Esophagus muscularis mucosa (tissue), 4 donors: ENCODE measurements at regions not wholly inside any gene's neighbourhood (a gene's known extent, or its start where the extent isn't known, plus 50 kb on each side); places are given as distances from the start of the nearest gene placed in this dataset.

Experiments used
- DNase-seq: peaks from one replicate; pipeline ENCODE4 v3.0.0-alpha.2; 2017; ENCODE audit errors: extremely low spot score
- H3K27ac ChIP-seq, 4 donors: fragments of 200-600 bp; sonication (generic); replicated peaks in 1 of 4; 1 replicate in 3 of 4; 2 replicates in 1 of 4; pipeline ENCODE4 v1.5.1; 2016 to 2019; ENCODE audit warnings: mild to moderate bottlenecking in 1 of 4
- H3K27me3 ChIP-seq, 4 donors: fragments of 200-600 bp; sonication (generic); one replicate each; pipeline versions ENCODE4 v1.5.1 to v1.6.0; 2016 to 2019
- H3K36me3 ChIP-seq, 4 donors: fragments of 200-600 bp; sonication (generic); one replicate each; pipeline ENCODE4 v1.5.1; 2016 to 2019
- H3K4me1 ChIP-seq, 4 donors: fragments of 200-600 bp; sonication (generic); one replicate each; pipeline ENCODE4 v1.5.1; 2016 to 2019
- H3K4me3 ChIP-seq, 4 donors: fragments of 200-600 bp; sonication (generic); 1 replicate in 2 of 4; 2 replicates in 2 of 4; pipeline ENCODE4 v1.5.1; 2016 to 2019; ENCODE audit warnings: mild to moderate bottlenecking in 4 of 4, moderate library complexity in 1 of 4
- H3K9me3 ChIP-seq, 4 donors: fragments of 200-600 bp; sonication (generic); 1 replicate in 3 of 4; 2 replicates in 1 of 4; pipeline ENCODE4 v1.5.1; 2016 to 2019
- EP300 ChIP-seq: sonication (generic); formaldehyde crosslinking; IDR thresholded peaks from one replicate; pipeline ENCODE4 v1.6.1; 2017; ENCODE audit warnings: antibody characterized with exemption
- POLR2A ChIP-seq: fragments of 450-650 bp; IDR thresholded peaks from one replicate; pipeline ENCODE4 v1.6.1; 2017; ENCODE audit warnings: antibody characterized with exemption, moderate library complexity, mild to moderate bottlenecking, low read depth
- POLR2AphosphoS5 ChIP-seq, 2 donors: sonication (generic); formaldehyde crosslinking; IDR thresholded peaks; one replicate each; pipeline ENCODE4 v1.6.1; 2017; ENCODE audit warnings: antibody characterized with exemption in 2 of 2
- WGBS: methylation state at CpG from one replicate; pipeline ENCODE4 v1.1.5; 2018; 5-methylcytosine and 5-hydroxymethylcytosine counted together
- intact Hi-C: fragments of 100-400 bp; cut with DNase I; formaldehyde crosslinking; loops from one replicate; pipeline ENCODE4 v1.15.1; 2023
- TF ChIP-seq, protein P1 (sequence below), 3 experiments: fragments of 200-600 bp in 2 of 3; fragments of 450-650 bp in 1 of 3; sonication (generic) in 2 of 3; IDR thresholded peaks; one replicate each; pipeline ENCODE4 v1.5.1; 2017 to 2019; ENCODE audit warnings: antibody characterized with exemption in 3 of 3, mild to moderate bottlenecking in 2 of 3, moderate library complexity in 1 of 3

- no peak for TF ChIP-seq POLR2A
- no peak for TF ChIP-seq POLR2AphosphoS5 (IDR thresholded peaks at IDR 0.05)
- no peak for TF ChIP-seq EP300
- TF ChIP-seq, protein P1, sequence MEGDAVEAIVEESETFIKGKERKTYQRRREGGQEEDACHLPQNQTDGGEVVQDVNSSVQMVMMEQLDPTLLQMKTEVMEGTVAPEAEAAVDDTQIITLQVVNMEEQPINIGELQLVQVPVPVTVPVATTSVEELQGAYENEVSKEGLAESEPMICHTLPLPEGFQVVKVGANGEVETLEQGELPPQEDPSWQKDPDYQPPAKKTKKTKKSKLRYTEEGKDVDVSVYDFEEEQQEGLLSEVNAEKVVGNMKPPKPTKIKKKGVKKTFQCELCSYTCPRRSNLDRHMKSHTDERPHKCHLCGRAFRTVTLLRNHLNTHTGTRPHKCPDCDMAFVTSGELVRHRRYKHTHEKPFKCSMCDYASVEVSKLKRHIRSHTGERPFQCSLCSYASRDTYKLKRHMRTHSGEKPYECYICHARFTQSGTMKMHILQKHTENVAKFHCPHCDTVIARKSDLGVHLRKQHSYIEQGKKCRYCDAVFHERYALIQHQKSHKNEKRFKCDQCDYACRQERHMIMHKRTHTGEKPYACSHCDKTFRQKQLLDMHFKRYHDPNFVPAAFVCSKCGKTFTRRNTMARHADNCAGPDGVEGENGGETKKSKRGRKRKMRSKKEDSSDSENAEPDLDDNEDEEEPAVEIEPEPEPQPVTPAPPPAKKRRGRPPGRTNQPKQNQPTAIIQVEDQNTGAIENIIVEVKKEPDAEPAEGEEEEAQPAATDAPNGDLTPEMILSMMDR (IDR thresholded peaks at IDR 0.05), result no peak
- Histone ChIP-seq H3K27ac (no peak overlapping the region), H3K4me3 (no peak overlapping the region), H3K4me1 (no peaks in the 10 kb centered on the region), H3K36me3 (no peaks in the 10 kb centered on the region), H3K9me3 (peaks cover 0 to 13% (median 0%) of the 10 kb centered on the region in 4 donors), H3K27me3 (no peaks in the 10 kb centered on the region)
- DNase-seq, result no peak
- WGBS, result 69% methylated on average over 6 of the region's 6 CpGs
- intact Hi-C loops, result no loop called here
These were observed 232.5 kb downstream of the TFCP2L1 start for GRCh38 chr2:121052521-121052920.

GRCh38 chr2:121055088-121055487 is 229.9 kb downstream of the TFCP2L1 start:
- no peak overlapping the region for H3K27ac ChIP-seq
- H3K27me3 ChIP-seq, result no peaks in the 10 kb centered on the region
- no peak for TF ChIP-seq EP300
- TF ChIP-seq, protein P1 (IDR thresholded peaks at IDR 0.05), result no peak
- no peak for TF ChIP-seq POLR2AphosphoS5 (IDR thresholded peaks at IDR 0.05)
- TF ChIP-seq POLR2A, result no peak
- DNase-seq, result no peak
- whole genome bisulfite sequencing, result 82% methylated on average over 4 of the region's 5 CpGs
- H3K36me3 ChIP-seq, result no peaks in the 10 kb centered on the region
- no peak overlapping the region for H3K4me3 ChIP-seq
- peaks cover 0 to 13% (median 0%) of the 10 kb centered on the region in 4 donors for H3K9me3 ChIP-seq
- intact Hi-C loops, result no loop called here
- no peaks in the 10 kb centered on the region for H3K4me1 ChIP-seq

DNA sequence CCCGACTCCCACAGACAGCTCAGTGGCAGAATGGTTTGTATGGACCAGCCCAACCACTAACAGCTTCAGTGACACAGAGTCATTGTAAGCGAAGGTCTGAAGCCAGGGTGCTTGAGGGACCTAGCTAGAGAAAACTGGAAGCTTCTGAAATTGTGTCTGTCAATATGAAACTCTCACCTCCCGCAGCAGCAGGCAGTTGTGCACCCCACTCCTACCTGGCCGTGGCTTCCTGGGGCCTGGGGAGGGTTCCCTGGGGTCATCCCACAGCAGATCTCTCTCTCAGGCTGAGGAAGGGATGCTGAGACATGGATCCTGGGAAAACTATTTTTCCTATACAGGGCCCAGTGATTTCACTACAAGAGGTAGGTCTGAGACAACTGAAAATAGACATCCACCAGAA is 229.5 kb downstream of the TFCP2L1 start:
- H3K27ac ChIP-seq, result no peak overlapping the region
- H3K27me3 ChIP-seq, result no peaks in the 10 kb centered on the region
- H3K9me3 ChIP-seq, result peaks cover 0 to 9% (median 0%) of the 10 kb centered on the region in 4 donors
- H3K36me3 ChIP-seq, result no peaks in the 10 kb centered on the region
- TF ChIP-seq, protein P1 (IDR thresholded peaks at IDR 0.05), result no peak
- TF ChIP-seq POLR2AphosphoS5 (IDR thresholded peaks at IDR 0.05), result no peak
- DNase-seq, result no peak
- intact Hi-C loops, result no loop called here
- H3K4me3 ChIP-seq, result no peak overlapping the region
- 77% methylated on average over 2 of the region's 4 CpGs for WGBS
- H3K4me1 ChIP-seq, result no peaks in the 10 kb centered on the region

DNA sequence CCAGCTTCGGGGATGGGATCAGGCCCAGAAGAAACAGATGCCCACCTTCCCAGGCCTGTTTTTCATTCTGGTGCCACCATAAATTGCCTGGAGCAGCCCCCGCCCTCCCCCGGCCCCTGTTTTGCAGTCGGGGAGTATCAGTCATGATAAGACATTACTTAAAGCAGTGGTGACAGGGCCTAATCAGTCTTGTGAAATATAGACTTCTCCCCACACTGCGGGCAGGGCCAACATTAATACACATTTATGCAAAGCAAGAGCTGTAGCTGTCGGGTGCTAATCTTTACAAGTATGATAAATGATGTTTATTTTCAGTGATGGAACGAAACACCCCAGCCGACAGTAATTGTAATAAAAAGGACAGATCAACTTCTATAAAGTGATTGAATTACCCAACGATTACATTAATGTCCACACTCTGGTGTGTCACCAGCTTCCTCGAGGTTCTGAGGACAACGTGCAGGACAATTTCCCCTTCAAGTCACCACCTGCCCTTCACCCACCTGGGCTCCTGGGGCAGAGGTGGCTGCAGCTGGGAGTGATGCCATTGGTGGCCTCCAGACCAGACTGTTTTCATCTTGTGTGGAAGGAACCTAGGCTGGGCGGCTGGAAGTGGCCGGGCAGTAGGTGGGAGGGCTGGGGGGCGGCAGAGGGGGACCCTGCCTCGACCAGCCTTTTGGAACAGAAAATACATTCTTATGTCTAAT is 226.0 kb downstream of the TFCP2L1 start:
- no peaks in the 10 kb centered on the region for H3K4me1 ChIP-seq
- peaks cover 0 to 18% (median 0%) of the 10 kb centered on the region in 4 donors for H3K27me3 ChIP-seq
- H3K36me3 ChIP-seq, result no peaks in the 10 kb centered on the region
- H3K9me3 ChIP-seq, result peaks cover 0 to 3% (median 0%) of the 10 kb centered on the region in 4 donors
- no peak for TF ChIP-seq EP300
- TF ChIP-seq, protein P1 (IDR thresholded peaks at IDR 0.05), result no peak
- no peak for TF ChIP-seq POLR2A
- TF ChIP-seq POLR2AphosphoS5 (IDR thresholded peaks at IDR 0.05), result no peak
- no peak overlapping the region for H3K4me3 ChIP-seq
- intact Hi-C loops, result no loop called here
- no peak overlapping the region for H3K27ac ChIP-seq
- DNase-seq, result no peak
- 88% methylated on average over 12 of the region's 15 CpGs for WGBS
